ENCODE measurements at regions not wholly inside any gene's neighbourhood (a gene's known extent, or its start where the extent isn't known, plus 50 kb on each side); places are given as distances from the start of the nearest gene placed in this dataset.
"Not testable (repeated sequence)": the region's sequence is repeated elsewhere in the genome, so short reads cannot be mapped to it uniquely, and the experiment has no call there.

DNA sequence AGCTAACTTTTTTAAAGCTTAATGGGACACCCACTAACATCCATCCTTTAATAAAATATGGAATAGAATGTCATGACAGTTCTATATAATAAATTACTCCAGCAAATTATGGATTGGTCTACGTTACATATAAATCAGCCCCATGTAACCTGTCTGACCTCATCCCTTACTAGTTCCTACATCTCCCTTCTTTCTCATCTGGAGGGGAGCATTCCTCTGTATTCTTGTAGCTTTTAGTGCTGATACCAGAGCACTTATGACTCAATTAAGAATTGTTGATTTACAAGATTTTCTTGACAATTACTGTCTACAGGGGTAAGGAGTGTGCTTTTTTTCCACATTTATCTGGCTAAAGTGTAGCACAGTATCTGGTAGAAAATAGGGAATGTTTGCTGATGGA, 523.7 kb downstream of the FAM181B start:
- DNase-seq (ENCODE audit: low read depth) = no peak

DNA sequence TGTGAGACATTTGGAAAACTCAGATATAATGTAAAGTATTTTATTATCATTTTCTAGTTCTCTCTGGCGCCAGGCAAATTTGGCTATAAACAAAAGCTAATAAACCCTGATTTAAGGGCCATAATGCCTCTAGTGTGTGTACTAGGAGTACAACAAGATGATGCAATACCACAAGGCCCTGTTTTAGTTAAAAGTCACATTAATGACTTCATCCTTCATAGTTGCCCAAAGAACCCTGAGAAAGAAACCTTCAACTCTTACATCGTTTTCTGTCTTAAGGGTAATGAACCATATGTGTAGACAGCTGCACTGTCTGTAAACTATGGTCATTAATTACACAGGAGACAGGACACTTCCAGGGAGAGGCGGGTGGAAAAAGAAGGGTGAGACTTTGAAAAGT, 538.4 kb downstream of the FAM181B start:
- DNase-seq (ENCODE audit: low read depth) = no peak

- DNase-seq (ENCODE audit: low read depth) = no peak
These were observed 539.1 kb downstream of the FAM181B start for GRCh38 chr11:82194521-82194920.

DNA sequence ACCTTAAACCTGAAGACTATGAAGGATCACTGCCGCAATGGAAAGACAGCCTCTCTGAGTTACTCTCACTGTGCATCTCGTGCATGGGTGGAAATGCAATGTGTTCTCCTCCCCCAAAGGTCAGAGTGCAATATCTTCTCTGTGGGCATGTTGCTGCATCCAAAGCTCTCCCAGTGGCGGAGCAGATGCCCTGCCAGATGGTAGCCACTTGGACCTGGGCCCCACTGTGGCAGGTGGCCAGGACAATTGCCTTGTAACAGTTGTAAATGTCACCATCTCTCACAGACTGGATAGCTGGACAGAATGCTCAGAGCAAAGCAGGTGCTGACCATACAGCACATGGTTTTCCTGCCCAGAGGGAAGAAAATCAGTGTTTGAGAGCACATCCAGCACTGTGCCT, 542.0 kb downstream of the FAM181B start:
- DNase-seq (ENCODE audit: low read depth) = no peak

DNA sequence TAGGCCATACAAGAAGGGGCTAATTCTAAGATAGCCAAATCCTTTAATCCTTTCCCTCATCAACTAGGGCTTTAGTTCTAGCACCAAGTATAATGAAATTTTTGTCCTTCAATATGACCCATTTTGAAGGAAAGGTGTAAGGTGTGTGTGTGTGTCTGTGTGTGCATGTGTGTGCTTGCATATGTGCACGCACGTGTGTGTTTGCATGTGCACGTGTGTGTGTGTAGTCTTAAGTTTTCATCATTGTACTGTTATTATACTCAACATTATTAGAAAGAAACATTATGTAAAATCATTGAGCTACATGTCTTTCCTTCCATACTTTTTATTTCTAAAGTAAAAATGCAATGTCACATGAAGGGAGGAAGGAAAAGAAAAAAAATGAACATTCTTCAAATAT, 547.7 kb downstream of the FAM181B start:
- no peak for DNase-seq (ENCODE audit: low read depth)

DNA sequence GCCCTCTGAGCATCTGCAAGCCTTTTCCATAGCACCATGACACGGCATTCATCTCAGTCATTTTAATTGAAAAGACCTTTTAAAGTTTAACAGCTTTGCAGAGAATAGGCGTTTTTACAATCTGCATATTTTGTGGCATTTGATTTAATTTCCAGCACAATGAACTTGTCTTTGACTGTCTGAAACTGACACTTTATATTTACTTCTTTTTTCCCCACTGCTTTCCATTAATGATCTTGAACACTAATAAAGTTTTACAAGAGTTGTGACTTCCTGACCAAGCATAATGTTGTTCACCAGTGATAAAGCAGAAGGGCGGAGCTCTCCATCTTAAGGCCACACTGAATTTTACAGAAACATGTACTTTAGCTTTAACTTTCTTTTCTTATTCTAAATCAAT, 548.7 kb downstream of the FAM181B start:
- no peak for DNase-seq (ENCODE audit: low read depth)

DNA sequence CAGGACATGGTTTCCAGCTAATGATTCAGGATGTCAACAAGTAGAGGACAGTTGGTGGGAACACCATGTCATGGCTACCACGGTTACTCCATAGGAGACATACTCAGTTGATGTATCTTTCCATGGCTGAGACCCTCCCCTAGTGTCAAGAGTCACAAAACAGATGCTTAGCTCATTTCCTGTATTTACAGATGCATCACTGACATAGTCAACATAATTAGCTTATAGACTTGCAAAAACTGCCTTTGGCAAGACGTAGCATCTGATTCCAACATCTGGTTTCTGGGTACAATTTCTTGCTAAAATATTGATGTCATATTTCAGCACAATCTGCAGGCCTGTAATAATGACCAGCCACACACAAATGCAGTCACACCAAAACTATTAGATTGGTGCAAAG, 550.3 kb downstream of the FAM181B start:
- DNase-seq (ENCODE audit: low read depth) = no peak

GRCh38 chr11:82182697-82183096, 551.0 kb downstream of the FAM181B start:
- DNase-seq (ENCODE audit: low read depth) = not testable (repeated sequence)

DNA sequence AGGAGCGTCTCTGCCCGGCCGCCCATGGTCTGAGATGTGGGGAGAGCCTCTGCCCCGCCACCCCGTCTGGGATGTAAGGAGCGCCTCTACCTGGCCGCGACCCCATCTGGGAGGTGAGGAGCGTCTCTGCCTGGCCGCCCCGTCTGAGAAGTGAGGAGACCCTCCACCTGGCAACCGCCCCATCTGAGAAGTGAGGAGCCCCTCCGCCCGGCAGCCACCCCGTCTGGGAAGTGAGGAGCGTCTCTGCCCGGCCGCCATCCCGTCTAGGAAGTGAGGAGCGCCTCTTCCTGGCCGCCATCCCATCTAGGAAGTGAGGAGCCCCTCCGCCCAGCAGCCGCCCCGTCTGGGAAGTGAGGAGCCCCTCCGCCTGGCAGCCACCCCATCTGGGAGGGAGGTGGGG, 551.9 kb downstream of the FAM181B start:
- not testable (repeated sequence) for DNase-seq (ENCODE audit: low read depth)

- no peak for DNase-seq (ENCODE audit: low read depth)
These were observed 556.7 kb downstream of the FAM181B start for GRCh38 chr11:82176945-82177344.

DNA sequence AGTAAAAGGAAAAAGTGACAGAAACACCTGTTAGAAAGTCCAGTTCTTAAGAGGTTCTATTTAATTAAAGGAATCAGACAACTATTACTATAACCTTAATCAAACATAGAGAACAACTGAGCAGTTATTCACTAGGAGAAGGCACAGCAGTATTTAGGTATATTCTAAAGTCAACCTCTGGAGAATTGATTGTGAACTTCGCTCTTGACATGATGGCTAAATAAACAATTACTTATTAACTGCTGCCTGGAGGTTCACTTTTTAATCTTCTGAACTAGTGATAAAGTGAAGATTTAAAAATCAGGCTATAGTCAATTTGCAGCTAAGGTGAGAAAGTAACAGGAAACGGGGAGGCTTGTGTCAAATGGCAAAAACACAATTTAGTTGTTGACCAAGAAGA, 557.3 kb downstream of the FAM181B start:
- DNase-seq (ENCODE audit: low read depth) = no peak

DNA sequence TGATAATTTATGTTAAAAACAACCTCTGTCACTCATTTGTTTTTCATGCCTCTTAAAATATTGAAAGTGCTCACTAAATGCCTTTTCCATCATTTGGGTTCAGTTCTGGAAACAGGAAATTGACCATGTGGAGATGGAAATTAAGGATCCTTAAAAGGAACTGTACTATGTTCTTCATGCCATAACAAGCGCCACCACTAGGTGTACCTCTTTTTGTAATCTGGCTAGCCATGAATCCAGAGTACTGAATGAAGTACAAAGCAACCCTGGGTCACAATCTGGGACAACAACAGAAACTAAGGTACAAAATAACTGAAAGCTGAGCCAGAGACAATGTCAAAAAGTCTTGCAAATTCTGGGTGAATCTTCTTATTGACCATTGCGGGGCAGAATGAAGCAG, 559.1 kb downstream of the FAM181B start:
- DNase-seq (ENCODE audit: low read depth) = no peak

DNA sequence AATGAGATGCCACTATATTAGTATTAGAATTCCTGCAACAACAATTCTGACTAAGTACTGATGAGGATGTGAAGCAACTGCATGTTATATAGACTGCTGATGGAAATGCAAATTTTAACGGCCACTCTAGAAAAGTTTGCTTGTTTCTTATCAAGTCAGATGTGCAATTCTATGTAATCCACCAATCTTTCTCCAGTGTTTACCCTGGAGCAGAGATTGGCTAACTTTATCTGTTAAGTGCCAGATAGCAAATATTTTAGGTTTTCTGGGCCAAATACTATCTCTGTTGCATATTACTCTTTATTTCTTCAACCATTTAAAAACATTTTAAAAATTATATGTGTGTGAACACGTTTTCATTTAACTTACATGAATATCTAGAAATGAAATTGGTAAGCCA, 586.9 kb downstream of the FAM181B start:
- DNase-seq (ENCODE audit: low read depth) = no peak

GRCh38 chr11:82118946-82119345, 614.7 kb downstream of the FAM181B start:
- no peak for DNase-seq (ENCODE audit: low read depth)

GRCh38 chr11:82117362-82117761, 616.3 kb downstream of the FAM181B start:
- no peak for DNase-seq (ENCODE audit: low read depth)

DNA sequence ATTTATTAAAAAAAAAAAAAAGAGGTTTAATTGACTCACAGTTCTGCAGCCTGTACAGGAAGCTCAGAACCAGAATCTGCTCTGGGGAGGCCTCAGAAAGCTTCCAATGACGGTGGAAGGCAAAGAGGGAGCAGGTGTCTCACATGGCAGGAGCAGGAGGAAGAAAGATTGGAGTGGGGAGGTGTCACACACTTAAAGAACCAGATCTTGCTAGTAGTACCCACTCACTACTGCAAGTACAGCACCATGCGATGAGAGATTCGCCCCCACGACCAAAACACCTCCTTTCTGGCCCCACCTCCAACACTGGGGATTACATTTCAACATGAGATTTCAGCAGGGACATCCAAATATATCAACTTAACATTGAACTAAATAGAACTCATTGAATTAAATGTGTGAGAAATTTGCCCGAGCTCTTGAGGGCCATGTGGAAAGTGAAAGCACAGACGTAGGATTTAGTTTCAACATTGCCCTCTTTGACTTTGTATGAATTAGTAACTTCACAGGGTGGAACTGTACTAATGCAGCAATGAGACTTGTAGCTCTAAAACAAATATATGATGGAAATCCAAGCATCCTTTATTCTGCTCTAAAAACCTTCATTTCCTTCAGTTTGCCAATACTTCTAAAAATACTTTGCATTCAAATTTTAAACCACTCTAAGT, 628.2 kb downstream of the FAM181B start:
- DNase-seq (ENCODE audit: low read depth) = no peak

DNA sequence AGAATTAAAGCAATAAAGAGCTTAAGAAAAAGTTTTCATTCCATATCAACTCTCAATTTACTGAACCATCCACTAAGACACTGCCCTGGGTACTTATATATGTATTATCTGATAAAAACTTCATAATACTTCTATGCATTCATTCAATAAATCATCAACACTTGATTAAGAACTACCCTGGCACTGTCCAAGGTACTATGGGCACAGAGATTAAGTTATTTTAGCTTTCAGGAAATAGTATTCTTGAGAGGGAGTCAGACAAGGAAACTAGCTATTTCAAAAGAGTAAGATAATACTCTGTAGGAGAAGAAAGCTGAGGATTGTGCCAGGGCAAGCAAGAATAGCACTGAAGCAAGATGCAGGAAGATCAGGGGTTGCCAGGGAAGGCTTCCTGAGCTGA, 640.8 kb downstream of the FAM181B start:
- DNase-seq (ENCODE audit: low read depth) = no peak

DNA sequence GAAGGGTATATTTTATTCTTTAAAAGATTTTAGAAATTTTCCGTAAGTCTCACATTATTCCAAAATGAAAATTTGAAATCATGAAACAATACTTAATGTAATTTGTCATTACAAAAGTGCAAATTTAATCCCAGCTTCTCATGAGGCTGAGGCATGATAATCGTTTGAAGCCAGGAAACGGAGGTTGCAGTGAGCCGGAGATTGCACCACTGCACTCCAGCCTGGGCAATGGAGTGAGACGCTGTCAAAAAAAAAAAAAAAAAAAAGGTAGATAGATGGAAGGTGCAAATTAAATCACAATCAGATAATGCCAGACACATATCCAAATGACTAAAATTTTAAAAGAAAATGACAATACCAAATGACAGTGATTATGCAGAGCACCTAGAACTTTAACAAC, 644.2 kb downstream of the FAM181B start:
- DNase-seq (ENCODE audit: low read depth) = no peak

DNA sequence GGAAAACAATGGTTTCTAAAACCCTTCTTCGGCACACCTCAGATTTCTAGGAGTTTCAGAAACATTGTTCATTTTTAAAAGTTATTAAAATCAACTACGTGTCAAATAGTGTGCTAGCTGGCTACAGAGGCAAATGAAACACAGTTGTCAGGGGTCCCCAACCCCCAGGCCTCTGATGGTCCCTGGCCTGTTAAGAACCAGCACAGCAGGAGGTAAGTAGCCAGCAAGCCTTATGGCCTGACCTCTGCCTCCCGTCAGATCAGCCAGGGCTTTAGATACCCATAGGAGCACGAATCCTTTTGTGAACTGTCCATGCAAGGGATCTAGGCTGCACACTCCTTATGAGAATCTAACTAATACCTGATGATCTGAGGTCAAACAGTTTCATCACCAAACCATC, 648.2 kb downstream of the FAM181B start:
- DNase-seq (ENCODE audit: low read depth) = no peak

DNA sequence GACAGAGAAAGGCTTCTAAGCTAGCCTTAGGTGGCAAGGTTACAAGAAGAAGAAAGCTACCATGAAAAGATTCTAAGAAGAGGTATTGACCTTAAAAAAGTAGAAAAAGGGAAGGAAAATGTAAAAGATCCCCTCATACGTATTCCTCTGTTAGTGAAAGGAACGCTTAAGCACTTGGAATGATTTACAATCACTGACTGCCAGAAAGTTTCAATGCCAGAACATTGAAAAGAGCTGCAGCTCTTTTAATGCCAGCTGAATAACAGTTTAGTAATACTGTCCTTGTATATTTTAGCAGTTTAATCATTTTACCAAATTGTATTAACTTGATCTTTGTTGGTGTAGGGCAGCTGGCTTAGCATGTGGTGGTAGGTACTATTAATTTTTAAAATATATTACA, 650.7 kb downstream of the FAM181B start:
- DNase-seq (ENCODE audit: low read depth) = no peak

DNA sequence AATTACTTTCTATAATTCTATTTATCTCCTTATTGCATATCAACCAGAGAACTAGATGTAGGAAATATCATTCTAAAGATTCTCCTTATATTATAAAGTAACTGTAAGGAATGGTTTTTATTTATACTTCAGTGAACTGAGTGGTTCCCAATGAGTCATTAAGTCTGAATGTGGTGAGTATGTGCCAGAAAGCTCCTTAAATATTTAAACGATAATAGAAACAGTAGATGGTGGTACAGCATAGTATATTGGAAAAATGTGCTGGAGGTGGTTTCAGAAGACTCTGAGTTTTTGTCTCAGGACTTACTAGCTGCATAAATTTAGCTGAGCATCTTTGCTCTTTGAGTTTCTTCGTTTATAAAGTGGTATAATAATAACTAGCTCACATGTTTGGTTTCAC, 653.5 kb downstream of the FAM181B start:
- DNase-seq (ENCODE audit: low read depth) = peak; percentile 38

DNA sequence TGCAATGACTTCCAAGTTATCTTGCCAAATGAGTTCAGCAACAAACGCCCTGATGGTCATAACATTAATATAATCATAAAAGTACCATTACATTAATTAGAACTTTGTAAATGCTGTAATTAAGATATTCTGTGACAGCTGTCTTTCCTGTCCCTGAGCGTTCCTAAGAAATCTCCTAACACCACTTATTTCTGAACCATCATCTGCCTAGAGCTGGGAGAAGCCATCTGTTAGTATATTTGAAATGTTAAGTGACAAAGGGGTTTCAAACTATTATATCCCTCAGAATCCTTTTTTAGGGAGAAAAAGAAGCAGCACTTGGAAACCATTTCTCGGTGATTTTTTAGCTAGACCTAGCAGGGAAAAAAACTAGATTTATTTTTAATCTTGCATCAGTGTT, 657.5 kb downstream of the FAM181B start:
- DNase-seq (ENCODE audit: low read depth) = no peak

DNA sequence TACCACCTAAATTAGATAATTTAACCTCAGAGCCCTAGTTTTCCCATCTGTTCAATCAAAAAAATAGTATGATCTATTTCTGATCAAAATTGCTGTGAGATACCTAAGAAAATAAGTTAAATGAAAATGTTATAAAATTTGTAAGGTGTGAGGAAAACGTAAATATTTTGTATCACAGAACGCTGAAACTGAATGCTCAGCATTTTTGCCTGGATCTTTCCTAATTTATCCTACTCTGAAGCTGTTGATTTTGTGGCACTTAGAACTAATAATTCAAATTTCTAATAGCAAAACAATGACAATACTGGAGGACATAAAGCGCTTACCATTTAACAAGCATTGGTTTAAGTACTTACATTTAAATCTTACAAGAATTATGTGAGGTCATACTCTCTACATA, 674.2 kb downstream of the FAM181B start:
- no peak for DNase-seq (ENCODE audit: low read depth)

- no peak for DNase-seq (ENCODE audit: low read depth)
These were observed 677.2 kb downstream of the FAM181B start for GRCh38 chr11:82056450-82056849.

DNA sequence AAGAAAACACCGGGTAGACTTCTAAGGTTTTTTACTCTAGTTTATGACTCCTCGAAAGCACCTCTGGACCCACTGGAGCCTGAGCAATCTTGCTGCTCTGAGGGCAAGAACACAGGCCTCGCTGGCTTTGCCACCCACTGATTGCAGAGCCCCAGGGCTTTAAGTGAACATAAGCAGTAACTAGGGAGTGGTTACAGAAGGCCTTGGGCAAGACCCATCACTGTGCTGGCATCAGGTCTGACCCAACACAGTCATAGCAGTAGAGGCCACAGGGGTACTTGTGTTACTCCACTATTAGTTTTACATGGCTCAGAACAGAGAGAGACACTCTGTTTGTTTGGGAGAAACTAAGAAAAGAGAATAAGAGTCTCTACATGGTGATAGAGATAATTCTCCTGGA, 684.5 kb downstream of the FAM181B start:
- no peak for DNase-seq (ENCODE audit: low read depth)
